Bronchial epithelial cell (primary cell): ENCODE measurements at regions not wholly inside any gene's neighbourhood (a gene's known extent, or its start where the extent isn't known, plus 50 kb on each side); places are given as distances from the start of the nearest gene placed in this dataset.
A peak's percentile ranks its signal among the peaks of the same experiment; 100 is the strongest.

Experiments
- DNase-seq: peaks from one replicate; pipeline ENCODE4 v3.0.0-alpha.2; 2010; ENCODE audit warnings: low read depth
- FAIRE-seq: peaks from 2 replicates; lab custom pipeline; 2011; peaks lifted over from hg19 to GRCh38; lab: Jason Lieb, UNC
- H3K27me3 ChIP-seq: 2 replicates; pipeline ENCODE4 v1.5.1; 2011; ENCODE audit warnings: low read length; ENCODE audit not compliant: control insufficient read depth, insufficient read depth
- H3K36me3 ChIP-seq: 2 replicates; pipeline ENCODE4 v1.5.1; 2011; ENCODE audit warnings: low read length; ENCODE audit not compliant: control insufficient read depth, insufficient read depth
- H3K4me3 ChIP-seq: 2 replicates; pipeline ENCODE4 v1.5.1; 2011; ENCODE audit warnings: mild to moderate bottlenecking, low read depth, low read length, control low read depth
- CTCF ChIP-seq: IDR thresholded peaks from 2 replicates; pipeline ENCODE4 v1.5.1; 2011; ENCODE audit warnings: mild to moderate bottlenecking, moderate library complexity, low read length, control low read depth, inconsistent platforms; ENCODE audit not compliant: insufficient read depth, severe bottlenecking

GRCh38 chr11:70669871-70670675 lies 271.7 kb downstream of the CTTN start:
- FAIRE-seq = no peak

GRCh38 chr11:70670676-70671034 lies 272.3 kb downstream of the CTTN start:
- no peak for DNase-seq
- TF ChIP-seq CTCF = no peak
- H3K36me3 ChIP-seq = no peaks in the 10 kb centered on the region
- H3K27me3 ChIP-seq = no peaks in the 10 kb centered on the region
- FAIRE-seq = no peak
- H3K4me3 ChIP-seq = no peak overlapping the region

More at GRCh38 chr11:70669871-70670675, 271.7 kb downstream of the CTTN start:
- no peak overlapping the region for H3K4me3 ChIP-seq
- no peaks in the 10 kb centered on the region for H3K36me3 ChIP-seq
- H3K27me3 ChIP-seq = no peaks in the 10 kb centered on the region
- TF ChIP-seq CTCF = no peak
- DNase-seq = no peak

GRCh38 chr11:70671083-70671482 lies 272.8 kb downstream of the CTTN start:
- TF ChIP-seq CTCF = no peak
- Histone ChIP-seq H3K27me3 (no peaks in the 10 kb centered on the region), H3K4me3 (no peak overlapping the region), H3K36me3 (no peaks in the 10 kb centered on the region)
- DNase-seq (no peak), FAIRE-seq (no peak)

- Histone ChIP-seq H3K4me3 (no peak overlapping the region), H3K36me3 (no peaks in the 10 kb centered on the region), H3K27me3 (no peaks in the 10 kb centered on the region)
- no peak for FAIRE-seq
- no peak for DNase-seq
- no peak for TF ChIP-seq CTCF
Measured at GRCh38 chr11:70671611-70672010, 273.3 kb downstream of the CTTN start.

GRCh38 chr11:70672991-70673653 lies 274.8 kb downstream of the CTTN start:
- Histone ChIP-seq H3K36me3 (no peaks in the 10 kb centered on the region), H3K27me3 (no peaks in the 10 kb centered on the region), H3K4me3 (no peak overlapping the region)
- no peak for TF ChIP-seq CTCF
- DNase-seq = no peak
- FAIRE-seq = peak; percentile 40
